OCI-LY7 (cell line): ENCODE measurements at regions not wholly inside any gene's neighbourhood (a gene's known extent, or its start where the extent isn't known, plus 50 kb on each side); places are given as distances from the start of the nearest gene placed in this dataset.

ENCODE experiments used
- BruUV-seq: library from RNA; stranded (reverse); fragments of 400-500 nt; replicated peaks from 2 replicates; lab custom pipeline; 2021; lab: Mats Ljungman, UMichigan
- CTCF ChIA-PET: fragments of 300-600 bp; sonication (Branson Sonifier 250); formaldehyde crosslinking; loops from one replicate; lab custom pipeline; 2022; ENCODE audit warnings: antibody characterized with exemption; ENCODE audit not compliant: unreplicated experiment; lab: Charles Lee
- POLR2A ChIA-PET: fragments of 300-600 bp; sonication (Branson Sonifier 250); formaldehyde crosslinking; loops from one replicate; lab custom pipeline; 2022; ENCODE audit warnings: antibody characterized with exemption; lab: Charles Lee
- DNase-seq: peaks from one replicate; pipeline ENCODE4 v3.0.0-alpha.2; 2015; ENCODE audit warnings: low spot score
- H2AFZ ChIP-seq: fragments of 200-600 bp; sonication (generic), shearing (Covaris generic); 2 replicates; pipeline ENCODE4 v1.6.1; 2014; ENCODE audit warnings: mild to moderate bottlenecking, antibody characterized with exemption, low read length, moderate library complexity
- H3K27ac ChIP-seq: fragments of 200-600 bp; sonication (generic); 2 replicates; pipeline ENCODE4 v1.5.1; 2014; ENCODE audit warnings: mixed run types, low read depth, mild to moderate bottlenecking, moderate library complexity, low read length, inconsistent platforms; ENCODE audit not compliant: poor library complexity, severe bottlenecking
- H3K36me3 ChIP-seq: fragments of 200-600 bp; sonication (generic); 2 replicates; pipeline ENCODE4 v1.6.1; 2014; ENCODE audit warnings: mild to moderate bottlenecking, antibody characterized with exemption, low read length, moderate library complexity, mixed read lengths; ENCODE audit not compliant: insufficient read depth
- H3K4me1 ChIP-seq: fragments of 200-600 bp; sonication (generic); 2 replicates; pipeline ENCODE4 v1.5.1; 2014; ENCODE audit warnings: mild to moderate bottlenecking, low read length; ENCODE audit not compliant: insufficient read depth, poor library complexity, severe bottlenecking
- H3K4me2 ChIP-seq: fragments of 200-600 bp; sonication (generic); 2 replicates; pipeline ENCODE4 v1.6.1; 2014; ENCODE audit warnings: mild to moderate bottlenecking, low read length
- H3K4me3 ChIP-seq: fragments of 200-600 bp; sonication (generic); 2 replicates; pipeline ENCODE4 v1.5.1; 2014; ENCODE audit warnings: mild to moderate bottlenecking, low read depth, low read length; ENCODE audit not compliant: poor library complexity, severe bottlenecking
- H3K79me2 ChIP-seq: fragments of 200-600 bp; sonication (generic); 2 replicates; pipeline ENCODE4 v1.6.1; 2016; ENCODE audit warnings: low read depth, mild to moderate bottlenecking, low read length, moderate library complexity, mixed read lengths; ENCODE audit not compliant: insufficient read depth
- H3K9me2 ChIP-seq: fragments of 200-600 bp; sonication (generic); 2 replicates; pipeline ENCODE4 v1.6.1; 2016; ENCODE audit warnings: mild to moderate bottlenecking, low read length, mixed read lengths; ENCODE audit not compliant: insufficient read depth
- H3K9me3 ChIP-seq: fragments of 200-600 bp; sonication (generic); 2 replicates; pipeline ENCODE4 v1.6.1; 2014; ENCODE audit warnings: mild to moderate bottlenecking, mixed run types, low read length, mixed read lengths
- H4K20me1 ChIP-seq: fragments of 200-600 bp; sonication (generic); 2 replicates; pipeline ENCODE4 v1.6.1; 2014; ENCODE audit warnings: mild to moderate bottlenecking, antibody characterized with exemption, low read length, moderate library complexity, mixed read lengths; ENCODE audit not compliant: insufficient read depth
- CTCF ChIP-seq: fragments of 200-600 bp; sonication (generic); conservative IDR thresholded peaks from 2 replicates; pipeline ENCODE4 v1.5.1; 2014; ENCODE audit warnings: mild to moderate bottlenecking, antibody characterized with exemption, low read length, moderate library complexity, mixed read lengths
- EZH2phosphoT487 ChIP-seq: fragments of 200-600 bp; sonication (generic); IDR thresholded peaks from 2 replicates; pipeline ENCODE4 v1.6.1; 2018; ENCODE audit warnings: low read depth, borderline replicate concordance, mild to moderate bottlenecking, mixed run types, antibody characterized with exemption, low read length, moderate library complexity, mixed read lengths
- intact Hi-C: fragments of 100-400 bp; cut with micrococcal nuclease; formaldehyde crosslinking; loops from one replicate; pipeline ENCODE4 v1.10.0; 2022; ENCODE audit not compliant: unreplicated experiment

- TF ChIP-seq EZH2phosphoT487 (no peak), CTCF (no peak)
- CTCF ChIA-PET: no interaction called here
- no peak overlapping the region for H3K4me2 ChIP-seq
- H3K36me3 ChIP-seq: no peaks in the 10 kb centered on the region
- H3K79me2 ChIP-seq: no peaks in the 10 kb centered on the region
- H4K20me1 ChIP-seq: no peaks in the 10 kb centered on the region
- no peak overlapping the region for H3K4me3 ChIP-seq
- intact Hi-C loops: no loop called here
- H2AFZ ChIP-seq: no peak overlapping the region
- no peak overlapping the region for H3K27ac ChIP-seq
- H3K4me1 ChIP-seq: no peaks in the 10 kb centered on the region
- DNase-seq: no peak
- H3K9me3 ChIP-seq: no peaks in the 10 kb centered on the region
- POLR2A ChIA-PET: interaction anchor here (1.0 kb wide), 1 partner anchor 56 kb away, joined by 3 read pairs; no protein-coding TSS in a partner anchor
- H3K9me2 ChIP-seq: no peaks in the 10 kb centered on the region
- BruUV-seq: no TSS peak
Observed at GRCh38 chr5:58235299-58235698, 224.6 kb downstream of the PLK2 start.

DNA sequence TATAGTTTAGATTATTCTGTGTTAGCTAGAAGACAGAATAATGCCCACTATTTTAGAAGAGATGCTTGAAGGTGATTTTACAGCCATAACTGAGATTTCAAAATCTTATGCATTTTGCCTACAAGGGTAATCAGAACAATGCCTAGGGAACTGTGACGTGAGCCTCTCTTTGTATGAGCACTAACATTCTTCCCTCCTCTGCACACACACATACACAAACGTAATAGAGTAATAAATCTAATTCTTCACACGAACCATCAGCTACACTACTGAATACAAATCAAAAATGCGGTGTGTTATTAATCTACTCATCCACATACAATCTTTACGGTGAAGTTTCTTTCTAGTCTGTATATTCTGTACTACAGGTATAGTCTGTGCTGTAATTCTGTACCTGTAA, 227.8 kb downstream of the PLK2 start:
- Histone ChIP-seq H3K27ac (no peak overlapping the region), H3K9me3 (no peaks in the 10 kb centered on the region), H3K4me3 (no peak overlapping the region), H3K4me2 (no peak overlapping the region), H3K9me2 (no peaks in the 10 kb centered on the region), H2AFZ (no peak overlapping the region), H3K4me1 (no peaks in the 10 kb centered on the region), H3K36me3 (no peaks in the 10 kb centered on the region), H4K20me1 (no peaks in the 10 kb centered on the region), H3K79me2 (no peaks in the 10 kb centered on the region)
- intact Hi-C loops: no loop called here
- ChIA-PET POLR2A (no interaction called here), CTCF (no interaction called here)
- DNase-seq: no peak
- no peak for TF ChIP-seq EZH2phosphoT487
- no peak for TF ChIP-seq CTCF
- BruUV-seq: no TSS peak

GRCh38 chr5:58231041-58231440, 228.8 kb downstream of the PLK2 start:
- intact Hi-C loops: no loop called here
- H3K27ac ChIP-seq: no peak overlapping the region
- no peaks in the 10 kb centered on the region for H3K4me1 ChIP-seq
- TF ChIP-seq EZH2phosphoT487 (no peak), CTCF (no peak)
- no peak overlapping the region for H3K4me2 ChIP-seq
- H3K4me3 ChIP-seq: no peak overlapping the region
- H3K36me3 ChIP-seq: no peaks in the 10 kb centered on the region
- ChIA-PET POLR2A (interaction anchor here (0.5 kb wide), 1 partner anchor 228 kb away, joined by 4 read pairs; no protein-coding TSS in a partner anchor), CTCF (no interaction called here)
- H2AFZ ChIP-seq: no peak overlapping the region
- no peaks in the 10 kb centered on the region for H3K9me3 ChIP-seq
- no peak for DNase-seq
- H4K20me1 ChIP-seq: no peaks in the 10 kb centered on the region
- no peaks in the 10 kb centered on the region for H3K9me2 ChIP-seq
- no TSS peak for BruUV-seq
- no peaks in the 10 kb centered on the region for H3K79me2 ChIP-seq
